ENCODE measurements at regions not wholly inside any gene's neighbourhood (a gene's known extent, or its start where the extent isn't known, plus 50 kb on each side); places are given as distances from the start of the nearest gene placed in this dataset.

- no peak overlapping the region for H2AFZ ChIP-seq (ENCODE audit: low read depth, low read length)
- no peak overlapping the region for H3K27ac ChIP-seq (ENCODE audit: low read length)
- H3K9me2 ChIP-seq (ENCODE audit: insufficient read depth, low read length): no peaks in the 10 kb centered on the region
- no peaks in the 10 kb centered on the region for H3K9me3 ChIP-seq (ENCODE audit: low read length)
- TF ChIP-seq EZH2 (IDR thresholded peaks at IDR 0.05; ENCODE audit: borderline replicate concordance, insufficient read depth, low read length, poor library complexity, severe bottlenecking) (no peak), SMC3 (conservative IDR thresholded peaks at IDR 0.05; ENCODE audit: poor library complexity) (no peak), CTCF (IDR thresholded peaks at IDR 0.05; ENCODE audit: poor library complexity, severe bottlenecking) (no peak), MXI1 (conservative IDR thresholded peaks at IDR 0.05; ENCODE audit: poor library complexity, severe bottlenecking) (no peak)
- no peak overlapping the region for H3K4me2 ChIP-seq (ENCODE audit: low read length)
- H3K4me3 ChIP-seq (ENCODE audit: low read length): no peak overlapping the region
- H3K27me3 ChIP-seq (ENCODE audit: insufficient read depth, low read depth, low read length): no peaks in the 10 kb centered on the region
- H3K79me2 ChIP-seq (replicated peaks; ENCODE audit: insufficient read depth, low read length): no peaks in the 10 kb centered on the region
- H3K9ac ChIP-seq (ENCODE audit: low read length): no peak overlapping the region
- no peaks in the 10 kb centered on the region for H3K36me3 ChIP-seq (ENCODE audit: insufficient read depth, low read length)
- H3F3A ChIP-seq (ENCODE audit: insufficient read depth, low read length, poor library complexity, severe bottlenecking): no peaks in the 10 kb centered on the region
- H4K20me1 ChIP-seq (ENCODE audit: insufficient read depth): no peaks in the 10 kb centered on the region
These were observed 249.8 kb upstream of the ID4 start for GRCh38 chr6:19587238-19587942.

- H3K27me3 ChIP-seq (ENCODE audit: insufficient read depth, low read depth, low read length): no peaks in the 10 kb centered on the region
- H3K4me2 ChIP-seq (ENCODE audit: low read length): no peak overlapping the region
- no peak for TF ChIP-seq EZH2 (IDR thresholded peaks at IDR 0.05; ENCODE audit: borderline replicate concordance, insufficient read depth, low read length, poor library complexity, severe bottlenecking)
- TF ChIP-seq, protein P1, sequence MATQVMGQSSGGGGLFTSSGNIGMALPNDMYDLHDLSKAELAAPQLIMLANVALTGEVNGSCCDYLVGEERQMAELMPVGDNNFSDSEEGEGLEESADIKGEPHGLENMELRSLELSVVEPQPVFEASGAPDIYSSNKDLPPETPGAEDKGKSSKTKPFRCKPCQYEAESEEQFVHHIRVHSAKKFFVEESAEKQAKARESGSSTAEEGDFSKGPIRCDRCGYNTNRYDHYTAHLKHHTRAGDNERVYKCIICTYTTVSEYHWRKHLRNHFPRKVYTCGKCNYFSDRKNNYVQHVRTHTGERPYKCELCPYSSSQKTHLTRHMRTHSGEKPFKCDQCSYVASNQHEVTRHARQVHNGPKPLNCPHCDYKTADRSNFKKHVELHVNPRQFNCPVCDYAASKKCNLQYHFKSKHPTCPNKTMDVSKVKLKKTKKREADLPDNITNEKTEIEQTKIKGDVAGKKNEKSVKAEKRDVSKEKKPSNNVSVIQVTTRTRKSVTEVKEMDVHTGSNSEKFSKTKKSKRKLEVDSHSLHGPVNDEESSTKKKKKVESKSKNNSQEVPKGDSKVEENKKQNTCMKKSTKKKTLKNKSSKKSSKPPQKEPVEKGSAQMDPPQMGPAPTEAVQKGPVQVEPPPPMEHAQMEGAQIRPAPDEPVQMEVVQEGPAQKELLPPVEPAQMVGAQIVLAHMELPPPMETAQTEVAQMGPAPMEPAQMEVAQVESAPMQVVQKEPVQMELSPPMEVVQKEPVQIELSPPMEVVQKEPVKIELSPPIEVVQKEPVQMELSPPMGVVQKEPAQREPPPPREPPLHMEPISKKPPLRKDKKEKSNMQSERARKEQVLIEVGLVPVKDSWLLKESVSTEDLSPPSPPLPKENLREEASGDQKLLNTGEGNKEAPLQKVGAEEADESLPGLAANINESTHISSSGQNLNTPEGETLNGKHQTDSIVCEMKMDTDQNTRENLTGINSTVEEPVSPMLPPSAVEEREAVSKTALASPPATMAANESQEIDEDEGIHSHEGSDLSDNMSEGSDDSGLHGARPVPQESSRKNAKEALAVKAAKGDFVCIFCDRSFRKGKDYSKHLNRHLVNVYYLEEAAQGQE (IDR thresholded peaks at IDR 0.05; ENCODE audit: borderline replicate concordance): no peak
- no peaks in the 10 kb centered on the region for H3K9me2 ChIP-seq (ENCODE audit: insufficient read depth, low read length)
- H3K4me3 ChIP-seq (ENCODE audit: low read length): no peak overlapping the region
- H3K27ac ChIP-seq (ENCODE audit: low read length): no peak overlapping the region
- H3K9me3 ChIP-seq (ENCODE audit: low read length): no peaks in the 10 kb centered on the region
- H3K79me2 ChIP-seq (replicated peaks; ENCODE audit: insufficient read depth, low read length): no peaks in the 10 kb centered on the region
- H3K36me3 ChIP-seq (ENCODE audit: insufficient read depth, low read length): no peaks in the 10 kb centered on the region
- H3K9ac ChIP-seq (ENCODE audit: low read length): no peak overlapping the region
- no peaks in the 10 kb centered on the region for H4K20me1 ChIP-seq (ENCODE audit: insufficient read depth)
- no peak overlapping the region for H2AFZ ChIP-seq (ENCODE audit: low read depth, low read length)
- H3F3A ChIP-seq (ENCODE audit: insufficient read depth, low read length, poor library complexity, severe bottlenecking): no peaks in the 10 kb centered on the region
These were observed 246.6 kb upstream of the ID4 start for GRCh38 chr6:19590501-19591131.

DNA sequence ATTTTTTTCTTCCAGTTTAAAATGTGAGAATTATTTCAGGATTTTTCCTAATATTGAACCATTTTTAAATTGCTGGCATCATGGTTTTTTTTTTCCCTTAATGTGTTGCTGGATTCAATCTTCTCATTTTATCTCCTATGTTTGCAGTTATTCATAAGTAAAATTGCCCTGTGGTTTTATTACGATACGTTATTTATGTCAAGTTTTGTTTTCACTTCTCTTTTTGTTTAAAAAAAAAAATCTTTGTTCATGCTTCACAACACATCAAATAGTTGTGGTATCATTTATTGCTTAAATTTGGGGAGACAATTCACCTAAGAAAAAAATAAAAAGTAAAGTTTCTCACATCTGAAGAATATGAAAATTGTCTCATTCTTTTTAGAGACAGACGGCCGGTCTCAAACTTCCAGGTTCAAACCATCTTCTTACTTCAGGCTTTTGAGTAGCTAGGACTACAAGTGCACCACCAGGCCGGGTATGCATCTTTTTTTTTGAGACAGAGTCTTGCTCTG, 239.3 kb upstream of the ID4 start:
- H3K9me3 ChIP-seq (ENCODE audit: low read length): no peaks in the 10 kb centered on the region
- peaks cover 8% of the 10 kb centered on the region for H3F3A ChIP-seq (ENCODE audit: insufficient read depth, low read length, poor library complexity, severe bottlenecking)
- H2AFZ ChIP-seq (ENCODE audit: low read depth, low read length): no peak overlapping the region
- H3K4me3 ChIP-seq (ENCODE audit: low read length): no peak overlapping the region
- no peak overlapping the region for H3K9ac ChIP-seq (ENCODE audit: low read length)
- no peaks in the 10 kb centered on the region for H3K79me2 ChIP-seq (replicated peaks; ENCODE audit: insufficient read depth, low read length)
- H3K36me3 ChIP-seq (ENCODE audit: insufficient read depth, low read length): no peaks in the 10 kb centered on the region
- H3K9me2 ChIP-seq (ENCODE audit: insufficient read depth, low read length): no peaks in the 10 kb centered on the region
- H3K4me2 ChIP-seq (ENCODE audit: low read length): no peak overlapping the region
- TF ChIP-seq, protein P1 (IDR thresholded peaks at IDR 0.05; ENCODE audit: borderline replicate concordance): no peak
- no peak overlapping the region for H3K27ac ChIP-seq (ENCODE audit: low read length)
- no peaks in the 10 kb centered on the region for H3K27me3 ChIP-seq (ENCODE audit: insufficient read depth, low read depth, low read length)
- no peaks in the 10 kb centered on the region for H4K20me1 ChIP-seq (ENCODE audit: insufficient read depth)
